Suppressor macrophage treated with lipopolysaccharide for 4 hours (primary cell): ENCODE measurements at regions not wholly inside any gene's neighbourhood (a gene's known extent, or its start where the extent isn't known, plus 50 kb on each side); places are given as distances from the start of the nearest gene placed in this dataset.
"Not testable (repeated sequence)": the region's sequence is repeated elsewhere in the genome, so short reads cannot be mapped to it uniquely, and the experiment has no call there.

ENCODE experiments used
- DNase-seq: peaks from one replicate; pipeline ENCODE4 v3.0.0-alpha.2; 2020

DNA sequence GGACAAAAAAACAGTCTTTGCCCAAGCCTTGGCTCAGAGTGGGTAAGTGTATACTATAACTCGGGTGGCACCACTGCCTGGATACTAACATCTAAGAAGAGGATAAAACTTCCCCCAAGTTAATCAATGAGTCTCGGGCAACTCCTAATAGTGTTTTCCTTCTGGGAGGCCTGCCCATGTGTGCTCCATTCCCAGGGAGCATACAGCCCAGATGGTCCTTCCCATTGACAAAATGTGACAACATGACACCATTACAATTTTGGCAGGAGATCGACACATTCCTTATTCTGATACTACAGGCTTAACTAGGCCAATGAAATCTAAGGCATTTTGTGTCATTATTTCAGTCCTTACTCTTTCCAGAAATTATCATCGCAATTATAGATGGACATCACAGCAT is 52.7 kb upstream of the CRIM1 start:
- DNase-seq: no peak

DNA sequence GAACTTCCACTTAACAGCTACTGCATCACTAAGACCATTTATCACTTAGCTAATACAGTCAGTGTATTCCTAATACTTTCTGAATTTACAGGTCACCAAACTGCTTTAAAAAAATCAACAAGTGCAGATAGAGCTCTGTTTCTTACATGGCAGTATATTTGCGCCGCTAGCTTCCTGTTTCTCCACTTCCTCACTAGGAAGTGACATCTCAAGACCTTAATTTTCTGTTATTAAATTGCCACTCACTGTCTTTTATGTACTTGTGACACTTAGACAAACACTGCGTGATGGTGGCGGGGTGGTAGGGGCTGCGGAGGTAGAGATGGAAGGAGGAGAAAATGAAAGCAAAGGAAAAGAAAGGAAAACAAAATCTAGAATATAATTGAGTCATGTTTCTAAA is 53.7 kb upstream of the CRIM1 start:
- DNase-seq: no peak

DNA sequence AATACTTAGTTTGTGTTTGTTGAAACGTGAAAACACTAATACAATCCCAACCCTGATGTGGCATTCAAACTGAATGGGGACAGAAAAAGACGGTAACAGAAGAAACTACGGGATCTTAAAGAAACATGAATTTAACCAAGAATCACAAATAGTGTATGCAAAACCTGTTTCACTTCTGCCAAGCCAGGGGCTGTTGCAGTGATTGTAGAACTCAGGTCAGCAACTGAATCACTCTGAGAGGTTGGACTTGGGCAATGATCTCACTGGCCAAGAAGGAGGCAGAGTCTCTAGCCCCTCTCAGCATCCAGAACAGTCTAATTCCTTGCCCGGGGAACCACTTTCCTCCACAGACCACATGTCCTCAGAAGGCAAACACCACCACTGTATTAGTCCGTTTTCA is 54.9 kb upstream of the CRIM1 start:
- DNase-seq: no peak

DNA sequence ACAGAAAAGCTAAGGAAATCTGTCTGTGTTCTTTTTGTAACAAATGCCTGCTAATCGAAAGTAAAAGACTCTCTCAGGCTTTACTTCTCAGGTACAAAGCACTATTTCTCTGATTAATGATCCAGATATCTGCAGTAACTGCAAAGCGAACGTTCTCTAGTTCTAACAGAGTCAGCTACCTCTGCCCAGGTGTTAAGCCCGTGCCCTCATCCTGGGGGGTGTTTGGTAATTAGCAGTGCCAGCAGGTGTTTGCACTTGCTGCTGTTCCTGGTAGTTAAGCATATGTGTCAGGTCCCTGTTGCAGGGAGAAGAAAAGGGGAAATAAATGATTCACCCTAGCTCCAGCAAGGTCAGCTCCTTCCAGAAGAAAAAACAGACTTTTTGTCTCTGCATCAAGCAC is 58.8 kb upstream of the CRIM1 start:
- DNase-seq: no peak

DNA sequence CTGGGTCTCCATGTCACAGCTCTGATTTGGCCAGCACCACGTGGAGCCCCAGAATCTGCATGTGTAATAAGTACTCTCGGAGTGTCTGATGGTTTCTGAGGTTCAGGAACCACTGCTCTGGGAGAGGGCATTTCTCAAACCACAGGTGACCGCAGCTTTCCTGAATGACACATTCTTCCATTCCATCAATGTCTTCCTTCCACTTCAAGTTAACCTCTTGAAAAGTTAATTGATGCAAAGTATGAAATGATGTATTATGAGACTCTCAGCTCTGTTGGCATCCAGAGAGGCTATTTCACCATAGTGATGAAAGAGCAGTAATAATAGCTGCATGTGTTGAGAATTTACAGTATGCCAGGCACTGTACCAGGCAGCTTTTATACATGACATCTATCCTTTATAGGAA is 61.3 kb upstream of the CRIM1 start:
- DNase-seq: no peak

- DNase-seq: no peak
These were observed 65.2 kb upstream of the CRIM1 start for GRCh38 chr2:36290306-36290856.

DNA sequence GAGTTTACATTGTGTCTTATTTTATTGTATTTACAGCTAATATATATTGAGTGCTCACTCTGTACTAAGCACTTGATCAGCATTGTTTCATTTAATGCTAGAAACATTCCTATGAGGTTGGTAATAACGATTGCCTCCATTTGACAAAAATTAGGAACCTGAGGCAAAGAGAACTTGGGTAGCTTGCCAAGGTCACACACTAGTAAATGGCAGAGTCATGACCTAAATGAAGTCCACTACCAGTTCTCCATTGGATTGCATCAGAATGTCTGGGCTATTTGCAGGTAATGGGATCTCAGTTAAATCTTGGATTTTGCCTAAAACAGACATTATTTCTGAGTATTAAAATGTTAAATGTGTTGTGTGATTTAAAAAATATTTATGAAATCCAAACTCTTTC is 65.8 kb upstream of the CRIM1 start:
- no peak for DNase-seq

DNA sequence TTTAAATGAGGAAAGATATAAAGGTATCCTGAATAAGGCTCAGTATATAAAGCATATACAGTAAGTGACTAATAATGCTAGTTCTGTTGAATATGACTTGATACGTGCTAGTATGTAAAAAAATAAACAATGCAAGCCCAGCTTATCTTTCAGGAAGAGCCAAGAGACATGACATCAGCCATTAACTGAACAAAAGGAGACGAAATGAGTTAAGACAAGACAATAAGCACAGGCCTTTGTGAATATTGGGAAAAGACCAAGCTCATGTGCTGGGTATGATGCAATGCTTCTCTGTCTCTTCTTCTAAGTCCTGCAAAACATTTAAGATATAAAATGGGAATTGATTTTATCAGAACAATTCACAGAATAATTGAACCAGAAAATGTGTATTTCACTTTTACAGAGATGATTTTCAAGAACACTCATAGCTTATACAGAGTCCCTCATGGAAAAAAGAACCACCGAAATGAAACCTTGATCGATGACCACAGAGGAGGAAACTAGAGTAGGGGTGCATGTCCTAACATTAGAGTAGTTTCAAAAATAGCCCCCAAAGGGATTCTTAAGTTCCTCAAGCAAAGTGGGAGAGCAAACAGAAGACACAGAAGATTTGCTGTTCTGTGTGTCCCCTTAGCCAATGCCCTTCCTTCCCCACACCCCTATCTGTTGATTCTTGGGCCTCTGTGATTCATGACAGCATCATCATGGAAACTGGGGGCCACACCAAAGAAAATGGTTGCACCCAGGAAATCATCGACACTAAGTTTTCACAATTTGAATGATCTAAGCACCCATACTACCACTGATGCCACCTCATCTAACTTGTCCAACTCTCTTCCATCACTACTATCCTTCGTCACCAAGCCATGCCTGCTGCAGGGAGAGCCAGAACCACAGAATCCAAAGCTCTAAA is 68.0 kb upstream of the CRIM1 start:
- DNase-seq: no peak

DNA sequence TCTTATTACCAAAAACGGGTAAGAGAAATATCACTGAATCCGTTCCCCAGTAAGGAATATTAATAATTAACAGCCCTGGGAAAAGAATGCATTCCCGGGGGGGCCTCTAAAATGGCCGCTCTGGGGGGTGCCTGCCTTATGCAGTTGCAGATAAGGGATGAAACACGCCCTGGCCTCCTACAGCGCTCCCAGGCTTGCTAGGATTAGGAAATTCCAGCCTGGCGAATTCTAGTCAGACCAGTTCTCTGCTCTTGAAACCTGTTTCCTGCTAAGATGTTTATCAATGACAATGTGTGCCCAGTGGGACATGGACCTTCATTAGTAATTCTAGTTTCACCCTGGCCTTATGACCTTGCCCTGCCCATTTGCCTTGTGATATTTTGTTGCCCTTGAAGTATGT is 76.1 kb upstream of the CRIM1 start:
- DNase-seq: not testable (repeated sequence)

- no peak for DNase-seq
These were observed 77.6 kb upstream of the CRIM1 start for GRCh38 chr2:36277881-36278523.

GRCh38 chr2:36277146-36277808 is 78.3 kb upstream of the CRIM1 start:
- DNase-seq: peak; percentile 1

- no peak for DNase-seq
These were observed 84.3 kb upstream of the CRIM1 start for GRCh38 chr2:36271266-36271665.

- no peak for DNase-seq
These were observed 84.8 kb upstream of the CRIM1 start for GRCh38 chr2:36270758-36271157.

DNA sequence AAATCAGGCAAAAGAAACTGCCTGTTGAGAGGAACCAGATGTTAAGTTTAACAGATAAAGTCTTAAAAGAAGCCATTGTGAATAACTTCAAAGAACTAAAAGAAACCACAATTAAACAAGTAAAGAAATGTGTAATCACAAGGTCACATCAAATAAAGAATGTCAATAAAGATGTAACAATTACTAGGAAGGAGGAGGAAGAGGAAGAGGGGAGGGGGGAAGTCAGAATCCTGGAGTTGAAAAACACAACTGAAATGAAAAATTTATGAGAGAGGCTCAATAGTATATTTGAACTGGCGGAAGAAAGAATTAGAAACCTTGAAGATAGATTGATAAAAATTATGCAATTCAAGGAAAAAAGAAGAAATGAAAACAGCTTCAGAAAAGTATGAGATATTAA is 88.4 kb upstream of the CRIM1 start:
- DNase-seq: no peak

- DNase-seq: no peak
These were observed 88.9 kb upstream of the CRIM1 start for GRCh38 chr2:36266536-36267121.

- DNase-seq: no peak
These were observed 93.0 kb upstream of the CRIM1 start for GRCh38 chr2:36262581-36262980.

- no peak for DNase-seq
These were observed 99.7 kb upstream of the CRIM1 start for GRCh38 chr2:36255863-36256262.

- no peak for DNase-seq
These were observed 102.5 kb upstream of the CRIM1 start for GRCh38 chr2:36253086-36253485.

DNA sequence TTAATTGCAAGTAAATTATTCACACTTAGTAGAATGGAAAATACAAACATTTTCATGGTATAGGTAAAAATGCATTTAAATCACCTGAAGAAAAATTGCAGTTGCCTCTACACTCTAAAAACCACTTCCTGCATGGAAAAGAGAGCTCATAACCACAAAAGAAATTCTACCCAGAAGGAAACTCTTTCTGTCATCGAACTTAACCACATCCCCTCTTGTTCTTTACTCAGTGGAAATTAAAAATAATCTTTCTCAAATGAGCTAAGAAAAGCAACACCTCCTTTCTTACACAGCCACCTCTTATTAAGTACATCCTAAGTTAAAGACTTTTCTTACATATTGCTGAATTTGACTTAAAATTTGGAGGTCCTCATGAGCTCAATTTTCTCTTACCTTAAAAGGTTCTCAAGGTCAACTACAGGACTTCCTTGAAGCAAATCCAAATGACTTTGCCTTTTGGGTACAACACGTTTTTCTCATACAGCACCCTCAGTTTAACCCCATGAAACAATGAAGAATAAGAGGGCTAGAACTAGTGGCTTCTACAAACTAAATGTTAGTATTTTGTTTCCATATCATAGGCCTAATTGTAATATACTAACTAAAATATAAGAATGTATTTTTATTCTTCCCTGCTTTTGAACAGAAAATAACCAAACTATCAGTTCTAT is 109.1 kb upstream of the CRIM1 start:
- DNase-seq: peak; percentile 1

DNA sequence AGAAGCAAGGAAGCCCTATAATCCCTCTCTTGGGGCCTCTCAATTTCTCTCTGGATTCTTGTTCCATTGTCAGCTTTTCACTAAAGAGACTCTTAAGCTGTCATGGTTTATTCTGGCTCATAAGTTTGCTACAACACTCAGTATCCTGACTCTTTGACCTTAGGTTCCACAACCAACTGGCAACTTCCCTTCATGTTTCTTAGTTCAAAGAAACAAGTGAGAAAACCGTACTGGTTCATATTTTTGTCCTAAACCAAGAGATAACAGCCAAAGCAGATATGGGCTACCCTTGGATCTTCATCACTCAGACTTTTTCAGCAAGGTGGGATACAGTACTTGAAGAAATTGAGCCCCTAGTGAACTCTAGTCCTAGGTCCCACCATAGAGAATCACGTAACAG is 109.9 kb upstream of the CRIM1 start:
- DNase-seq: no peak

DNA sequence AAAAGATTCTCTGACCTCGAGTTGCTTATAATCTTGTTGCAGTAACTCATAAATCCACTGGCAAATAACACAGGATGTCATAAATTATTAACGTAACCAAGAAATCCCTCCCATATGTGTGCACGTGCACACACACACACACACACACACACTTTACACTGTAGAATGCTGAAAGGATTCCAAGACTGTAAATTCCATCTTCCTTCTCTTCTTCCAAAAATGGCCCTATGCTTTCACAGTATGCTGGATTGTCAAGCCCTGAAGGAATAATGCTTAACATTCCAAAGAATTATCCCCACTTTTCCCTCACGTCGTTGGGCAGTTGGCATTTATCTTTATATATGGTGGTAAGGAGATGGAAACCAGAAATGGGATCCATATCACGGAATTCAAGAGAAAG is 117.5 kb upstream of the CRIM1 start:
- DNase-seq: no peak

DNA sequence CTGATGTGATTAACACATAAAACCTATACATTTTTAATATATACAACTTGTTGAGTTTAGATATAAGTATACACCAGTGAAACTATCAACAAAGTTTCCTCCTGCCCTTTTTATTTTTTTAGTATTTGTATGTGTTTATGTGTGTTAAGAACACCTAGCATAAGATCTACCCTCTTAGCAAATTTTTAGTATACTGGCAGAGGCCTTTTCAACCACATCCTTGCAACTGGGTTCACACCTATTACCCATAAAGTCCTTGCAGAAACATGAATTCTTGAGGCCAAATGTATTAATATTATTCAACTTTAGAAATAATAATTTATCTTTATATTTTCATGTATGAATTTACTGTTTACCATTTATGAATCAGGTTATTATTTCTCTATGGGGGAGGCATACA is 119.7 kb upstream of the CRIM1 start:
- no peak for DNase-seq

GRCh38 chr2:36235426-36235825 is 120.2 kb upstream of the CRIM1 start:
- no peak for DNase-seq
